A204.1 (cell line): ENCODE measurements at regions not wholly inside any gene's neighbourhood (a gene's known extent, or its start where the extent isn't known, plus 50 kb on each side); places are given as distances from the start of the nearest gene placed in this dataset.
"Not testable (repeated sequence)": the region's sequence is repeated elsewhere in the genome, so short reads cannot be mapped to it uniquely, and the experiment has no call there.

Experiments used
- FAIRE-seq: peaks from 2 replicates; lab custom pipeline; 2012; peaks lifted over from hg19 to GRCh38; lab: Jason Lieb, UNC

DNA sequence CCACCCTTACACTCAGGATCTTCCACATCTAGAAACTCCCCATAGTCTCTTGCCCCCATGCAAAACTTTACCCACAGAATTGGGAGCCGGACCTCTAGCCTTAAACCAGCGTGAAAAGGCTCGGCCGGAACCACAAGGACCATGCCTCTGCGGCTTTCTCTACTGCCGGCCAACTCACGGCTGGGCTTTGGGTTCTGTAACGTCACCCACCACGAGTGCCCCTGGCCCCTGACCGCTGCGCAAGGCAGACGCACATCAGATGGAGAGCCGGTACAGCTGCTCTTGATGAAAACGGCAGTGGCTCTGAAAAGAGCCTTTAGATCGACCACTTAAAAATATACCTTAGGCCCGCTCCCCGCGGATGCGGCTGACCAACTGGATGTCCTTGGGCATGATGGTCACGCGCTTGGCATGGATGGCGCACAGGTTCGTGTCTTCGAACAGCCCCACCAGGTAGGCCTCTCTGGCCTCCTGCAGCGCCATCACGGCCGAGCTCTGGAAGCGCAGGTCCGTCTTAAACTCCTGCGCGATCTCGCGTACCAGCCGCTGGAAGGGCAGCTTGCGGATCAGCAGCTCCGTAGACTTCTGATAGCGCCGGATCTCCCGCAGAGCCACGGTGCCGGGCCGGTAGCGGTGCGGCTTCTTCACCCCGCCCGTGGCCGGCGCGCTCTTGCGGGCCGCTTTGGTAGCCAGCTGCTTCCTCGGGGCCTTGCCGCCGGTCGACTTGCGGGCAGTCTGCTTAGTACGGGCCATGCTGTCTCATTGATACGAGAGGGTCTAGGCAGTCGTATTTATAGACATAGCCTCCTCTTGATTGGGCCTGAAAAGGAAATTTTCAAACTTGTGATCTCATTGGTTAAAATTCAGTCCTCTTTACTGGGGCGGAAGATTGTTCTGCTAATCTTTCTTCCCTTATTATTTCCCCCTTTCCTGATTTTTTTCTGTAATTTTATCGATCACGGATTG is 66.3 kb downstream of the FAM72C start:
- FAIRE-seq = not testable (repeated sequence)

DNA sequence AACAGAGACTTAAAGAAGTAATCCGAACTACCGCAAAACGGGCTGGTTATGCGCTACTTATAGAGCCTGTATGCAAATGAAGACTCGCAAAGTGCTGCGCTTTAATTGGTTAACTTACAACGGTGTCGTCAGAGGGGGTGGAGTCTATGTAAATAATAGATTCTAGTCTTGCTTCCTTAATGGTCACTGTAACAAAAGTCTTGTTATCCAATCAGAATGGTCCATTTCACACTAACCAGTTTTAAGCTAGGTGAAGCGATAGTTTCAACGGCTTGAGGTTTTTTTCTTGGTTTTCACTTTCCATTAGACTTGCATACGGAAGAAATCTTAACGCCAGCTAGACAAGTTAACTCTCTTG is 67.2 kb downstream of the FAM72C start:
- not testable (repeated sequence) for FAIRE-seq

DNA sequence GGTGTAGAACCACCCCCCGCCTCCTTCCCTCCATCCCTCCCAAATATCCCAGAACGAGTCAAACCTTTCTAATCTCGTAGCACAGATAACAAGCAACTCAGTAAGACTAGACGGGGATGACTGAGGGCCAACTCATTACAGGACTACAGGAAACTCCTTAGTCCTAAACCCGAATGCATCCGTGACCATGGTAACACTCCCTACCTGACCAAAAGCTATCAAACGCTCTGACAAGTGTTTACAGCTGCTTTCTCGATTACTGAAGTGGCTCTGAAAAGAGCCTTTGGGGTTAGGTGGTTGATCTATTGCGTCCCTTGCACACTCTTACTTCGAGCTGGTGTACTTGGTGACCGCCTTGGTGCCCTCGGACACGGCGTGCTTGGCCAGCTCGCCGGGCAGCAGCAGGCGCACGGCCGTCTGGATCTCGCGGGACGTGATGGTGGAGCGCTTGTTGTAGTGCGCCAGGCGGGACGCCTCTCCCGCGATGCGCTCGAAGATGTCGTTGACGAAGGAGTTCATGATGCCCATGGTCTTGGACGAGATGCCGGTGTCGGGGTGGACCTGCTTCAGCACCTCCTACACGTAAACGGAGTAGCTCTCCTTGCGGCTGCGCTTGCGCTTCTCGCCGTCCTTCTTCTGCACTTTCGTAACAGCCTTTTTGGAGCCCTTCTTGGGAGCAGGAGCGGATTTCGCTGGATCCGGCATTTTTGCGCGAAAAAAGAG is 67.7 kb downstream of the FAM72C start:
- not testable (repeated sequence) for FAIRE-seq

DNA sequence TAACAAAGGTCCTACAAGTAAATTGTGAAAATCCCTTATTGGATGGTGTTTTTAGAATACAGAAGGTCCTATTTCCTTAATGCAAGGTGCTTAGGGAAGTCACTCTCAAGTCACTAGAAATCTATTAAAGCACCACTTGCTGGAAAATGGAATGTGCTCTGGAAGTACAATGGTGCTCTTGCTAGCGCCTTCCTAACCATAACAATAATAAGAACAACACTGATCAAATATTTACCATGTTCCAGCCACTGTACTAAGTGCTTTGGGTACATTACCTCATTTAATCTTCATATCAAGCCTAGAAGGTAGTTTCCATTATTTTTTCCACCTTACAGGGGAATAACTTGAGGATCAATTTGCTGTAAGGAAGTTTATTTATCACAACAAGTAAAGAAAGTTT is 75.4 kb downstream of the FAM72C start:
- FAIRE-seq = not testable (repeated sequence)

DNA sequence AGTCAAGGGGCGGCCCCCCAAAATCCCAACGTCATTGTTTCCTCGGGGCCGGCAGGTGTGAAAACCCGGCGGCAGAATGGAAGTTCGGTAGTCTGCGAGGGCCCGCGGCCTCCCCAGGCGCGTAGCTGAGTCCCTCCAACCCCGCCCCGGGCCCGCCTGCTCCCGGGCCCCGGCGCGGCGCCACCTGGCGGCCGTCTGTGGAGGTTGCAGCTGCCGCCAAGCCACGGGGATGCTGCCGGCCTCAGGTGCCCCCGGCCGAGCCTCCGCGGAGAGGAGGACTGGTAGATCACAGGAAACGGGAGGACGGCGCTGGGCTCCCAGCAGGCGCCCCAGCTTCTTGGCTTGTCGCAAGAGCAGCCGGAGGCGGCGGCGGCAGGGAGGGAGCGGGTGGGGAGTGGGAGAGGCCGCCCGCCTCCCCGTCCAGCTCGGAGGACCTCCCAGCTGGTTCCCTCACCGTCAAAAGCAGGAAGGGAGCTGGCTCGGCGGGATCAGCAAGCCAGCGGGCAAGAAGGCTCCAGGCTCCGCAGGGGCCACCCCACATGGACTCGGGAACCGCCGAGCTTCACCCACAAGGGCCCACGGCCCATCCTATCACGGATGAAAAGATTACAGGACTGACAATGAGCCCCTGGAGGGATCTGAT is 86.7 kb downstream of the FAM72C start:
- not testable (repeated sequence) for FAIRE-seq

DNA sequence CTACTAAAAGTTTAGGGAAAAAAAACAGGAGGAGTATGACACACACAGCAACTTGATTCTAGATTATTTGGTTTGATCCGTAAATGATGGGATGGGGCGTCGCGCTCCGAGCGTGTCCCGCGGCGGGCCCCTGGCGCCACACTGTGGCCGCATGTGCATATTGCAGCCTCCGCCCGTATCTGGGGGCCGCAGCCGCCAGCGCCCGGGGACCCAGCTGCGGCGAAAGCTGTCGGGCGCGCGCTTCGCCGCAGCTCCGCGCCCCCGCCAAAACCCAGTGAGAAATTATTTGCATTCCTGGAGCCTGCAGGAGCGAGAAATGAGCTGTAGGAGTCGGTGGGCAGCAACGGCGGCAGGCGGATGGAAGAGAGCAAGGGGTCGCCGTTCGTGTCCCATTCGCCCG is 87.3 kb downstream of the FAM72C start:
- FAIRE-seq = not testable (repeated sequence)

DNA sequence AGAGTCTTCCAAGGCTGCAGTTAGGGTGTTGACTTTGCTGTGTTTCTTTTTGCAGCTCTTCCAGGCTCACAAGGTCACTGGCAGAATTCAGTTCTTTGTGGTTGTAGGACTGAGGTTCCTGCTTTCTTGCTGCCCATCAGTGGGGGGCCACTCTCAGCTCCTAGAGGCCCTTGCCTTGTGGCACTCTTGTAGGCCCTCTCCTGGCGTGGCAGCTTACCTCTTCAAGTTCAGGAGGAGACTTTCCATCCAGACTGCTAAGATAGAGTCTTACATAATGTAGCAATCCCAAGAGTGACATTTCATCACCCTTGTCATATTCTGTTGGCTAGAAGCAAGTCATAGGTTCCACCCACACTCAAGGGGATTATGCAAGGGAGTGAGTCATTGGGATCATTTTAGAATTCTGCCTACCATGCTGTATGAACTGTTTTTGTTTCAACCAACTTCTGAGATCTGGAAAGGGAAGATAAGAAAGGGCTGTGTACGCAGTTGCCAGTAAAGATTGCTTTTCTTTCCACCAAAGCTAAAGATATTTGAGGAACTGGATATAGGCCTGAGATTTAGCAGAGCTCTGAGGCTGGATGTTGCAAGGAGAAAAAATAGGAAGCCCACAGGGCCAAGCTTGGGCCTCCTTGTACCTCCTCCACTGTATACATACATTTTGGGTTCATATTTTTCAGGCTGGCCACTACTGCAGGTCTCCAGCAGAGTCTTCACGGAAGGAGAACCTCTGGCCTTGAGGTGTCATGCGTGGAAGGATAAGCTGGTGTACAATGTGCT is 91.8 kb downstream of the FAM72C start:
- not testable (repeated sequence) for FAIRE-seq

DNA sequence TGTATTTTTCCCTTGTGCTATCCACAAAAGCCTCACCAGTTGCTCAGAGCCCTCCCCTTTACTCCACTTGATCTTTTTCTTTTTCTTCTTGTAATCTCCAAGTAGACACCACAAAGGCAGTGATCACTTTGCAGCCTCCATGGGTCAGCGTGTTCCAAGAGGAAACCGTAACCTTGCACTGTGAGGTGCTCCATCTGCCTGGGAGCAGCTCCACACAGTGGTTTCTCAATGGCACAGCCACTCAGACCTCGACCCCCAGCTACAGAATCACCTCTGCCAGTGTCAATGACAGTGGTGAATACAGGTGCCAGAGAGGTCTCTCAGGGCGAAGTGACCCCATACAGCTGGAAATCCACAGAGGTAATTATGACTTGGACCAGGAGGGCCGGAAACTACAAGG is 95.8 kb downstream of the FAM72C start:
- not testable (repeated sequence) for FAIRE-seq

DNA sequence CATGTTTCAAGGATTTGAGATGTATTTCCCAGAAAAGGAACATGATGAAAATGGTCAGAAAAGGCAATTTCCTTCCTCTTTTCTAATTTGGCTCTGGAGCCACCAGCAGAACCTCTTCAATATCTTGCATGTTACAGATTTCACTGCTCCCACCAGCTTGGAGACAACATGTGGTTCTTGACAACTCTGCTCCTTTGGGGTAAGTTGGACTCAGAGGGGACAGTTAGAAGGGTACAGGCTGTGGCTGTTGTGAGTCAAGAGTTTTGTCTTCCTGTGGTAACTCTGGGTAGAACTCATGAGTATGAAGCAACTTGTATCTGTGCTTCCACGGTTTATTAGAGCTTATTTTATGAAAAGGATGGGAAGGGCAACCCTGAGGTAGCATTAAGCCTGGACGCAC is 97.2 kb downstream of the FAM72C start:
- FAIRE-seq = not testable (repeated sequence)

DNA sequence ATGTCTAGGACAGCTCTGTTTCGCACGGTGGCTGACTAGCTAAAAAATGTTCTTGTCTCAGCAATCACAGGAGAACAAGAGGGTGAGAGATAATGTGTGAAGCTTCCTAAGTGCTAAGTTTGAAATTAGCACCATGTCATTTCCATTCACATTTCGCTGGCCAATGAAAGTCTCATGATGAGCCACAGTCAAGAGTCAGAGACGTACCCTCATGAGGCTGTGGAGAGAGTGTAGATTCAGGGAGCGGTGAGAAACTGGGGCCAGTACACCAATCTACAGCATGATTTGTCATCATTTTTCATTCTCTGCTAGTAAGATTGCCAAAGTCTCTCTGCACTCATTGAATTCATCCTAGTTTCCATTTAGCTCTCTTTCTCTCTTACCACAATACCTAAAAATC is 98.1 kb downstream of the FAM72C start:
- not testable (repeated sequence) for FAIRE-seq

DNA sequence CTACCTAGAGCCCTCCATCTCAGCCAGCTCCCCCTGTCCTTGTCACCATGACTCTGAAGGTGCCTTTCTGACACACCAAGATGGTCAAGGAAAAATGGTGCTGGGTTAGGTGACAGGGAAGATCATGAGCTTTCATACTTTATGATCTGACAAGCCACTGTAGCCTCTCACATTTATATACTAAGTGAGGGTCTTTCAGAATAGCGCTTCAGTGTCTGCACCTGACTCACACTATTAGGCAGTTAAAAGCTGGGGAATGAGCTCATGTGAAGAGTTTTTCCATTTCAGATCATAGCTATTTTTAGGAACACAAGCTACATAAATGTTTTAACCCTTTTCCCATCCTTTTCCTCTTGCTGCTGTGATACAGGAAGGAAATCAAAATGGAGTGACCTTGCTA is 101.4 kb downstream of the FAM72C start:
- FAIRE-seq = not testable (repeated sequence)

DNA sequence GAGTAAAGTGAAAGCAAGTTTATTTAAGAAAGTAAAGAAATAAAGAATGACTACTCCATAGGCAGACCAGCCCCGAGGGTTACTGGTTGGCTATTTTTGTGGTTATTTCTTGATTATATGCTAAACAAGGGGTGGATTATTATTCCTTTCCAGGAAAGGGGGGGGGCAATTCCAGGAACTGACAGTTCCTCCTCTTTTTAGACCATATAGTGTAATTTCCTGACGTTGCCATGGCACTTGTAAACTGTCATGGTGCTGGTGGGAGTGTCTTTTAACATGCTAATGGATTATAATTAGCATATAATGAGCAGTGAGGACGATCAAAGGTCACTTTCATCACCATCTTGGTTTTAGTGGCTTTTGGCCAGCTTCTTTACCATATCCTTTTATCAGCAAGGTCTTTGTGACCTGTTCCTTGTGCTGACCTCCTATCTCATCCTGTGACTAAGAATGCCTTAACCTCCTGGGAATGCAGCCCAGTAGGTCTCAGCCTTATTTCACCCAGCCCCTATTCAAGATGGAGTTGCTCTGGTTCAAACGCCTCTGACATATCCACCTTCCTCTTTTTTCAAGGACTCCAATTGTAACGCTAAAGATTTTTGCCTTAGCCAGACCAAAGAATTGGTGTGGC is 104.1 kb downstream of the FAM72C start:
- FAIRE-seq = not testable (repeated sequence)

DNA sequence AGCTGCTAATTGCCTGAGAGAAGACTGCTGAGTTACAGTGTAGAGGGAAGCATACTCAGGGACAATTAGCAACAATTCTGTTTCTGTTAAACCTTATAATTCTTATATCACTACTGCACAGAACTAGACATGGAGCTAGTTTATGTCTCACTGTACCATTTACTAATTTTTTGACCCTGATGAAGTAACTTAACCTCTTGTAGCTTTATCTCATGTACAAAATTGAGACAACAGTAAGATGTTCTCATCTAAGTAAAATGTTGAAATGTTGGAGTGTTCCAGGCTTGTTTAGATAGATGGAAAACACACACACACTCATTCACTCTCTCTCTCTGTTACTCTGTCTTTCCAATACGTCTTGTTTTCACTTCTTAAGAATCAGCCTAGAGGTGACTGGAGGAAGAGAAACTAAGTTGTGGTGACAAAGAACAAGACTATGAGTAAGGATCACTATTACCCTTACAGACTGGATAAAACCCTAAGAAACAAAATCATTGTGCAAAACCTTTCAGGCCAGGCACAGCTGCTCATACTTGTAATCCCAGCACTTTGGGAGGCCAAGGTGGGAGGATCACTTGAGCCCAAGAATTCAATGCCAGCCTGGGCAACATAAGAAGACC is 107.8 kb downstream of the FAM72C start:
- not testable (repeated sequence) for FAIRE-seq

DNA sequence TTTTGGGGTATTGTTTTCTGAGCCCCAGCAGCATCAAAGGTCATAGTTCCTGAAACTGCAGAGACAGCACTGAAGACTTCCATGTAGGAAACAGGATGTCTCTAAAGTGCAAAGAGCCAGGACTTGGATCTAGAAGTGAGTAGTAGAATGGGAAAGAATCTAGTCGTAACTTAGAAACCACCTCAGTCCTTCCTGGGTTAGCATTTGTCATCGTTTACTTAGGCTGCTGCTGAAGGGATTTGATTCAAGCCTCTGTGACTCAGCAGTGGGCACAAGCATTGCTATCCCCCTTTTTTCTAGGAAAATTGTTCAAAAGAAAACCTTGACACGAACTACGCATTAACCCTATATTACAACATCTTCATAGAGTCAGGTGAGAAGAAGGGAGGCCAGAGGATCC is 109.1 kb downstream of the FAM72C start:
- FAIRE-seq = not testable (repeated sequence)

DNA sequence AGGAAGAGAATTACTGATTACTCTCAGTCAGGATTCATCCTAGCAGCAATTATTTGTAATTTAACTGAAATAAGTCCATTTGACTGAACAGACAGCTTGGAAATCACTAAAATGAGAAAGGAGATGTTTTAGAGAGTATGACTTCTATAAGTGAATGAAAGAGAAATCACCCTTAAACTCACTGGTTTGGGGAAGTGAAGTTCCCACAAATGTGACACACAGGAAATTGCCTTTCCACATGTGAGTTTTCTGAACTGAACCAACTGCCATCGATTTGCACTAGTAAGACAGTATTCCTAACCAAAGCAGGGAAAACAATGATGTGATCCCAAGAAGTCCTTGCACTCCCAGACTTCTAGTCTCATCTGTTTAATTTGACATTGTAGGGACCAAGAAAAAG is 110.5 kb downstream of the FAM72C start:
- FAIRE-seq = not testable (repeated sequence)

DNA sequence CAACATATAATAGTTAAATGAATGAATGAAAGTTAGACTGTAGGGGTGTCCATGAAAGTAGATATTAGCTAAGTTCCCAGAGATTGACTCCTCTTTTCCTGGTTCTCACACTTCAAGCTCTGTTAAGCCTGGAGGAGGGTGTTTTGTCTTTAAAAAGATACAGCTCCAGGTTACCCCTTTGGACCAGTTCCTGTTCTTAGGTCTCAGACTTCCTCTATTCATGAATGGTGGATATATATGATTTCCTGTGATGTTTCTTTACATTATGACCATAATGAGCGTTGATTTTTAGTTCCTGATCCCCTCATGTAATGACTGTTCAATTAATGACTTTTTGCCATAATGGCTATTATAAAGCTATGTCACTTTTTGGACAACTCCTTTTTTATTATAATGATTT is 115.9 kb downstream of the FAM72C start:
- not testable (repeated sequence) for FAIRE-seq

DNA sequence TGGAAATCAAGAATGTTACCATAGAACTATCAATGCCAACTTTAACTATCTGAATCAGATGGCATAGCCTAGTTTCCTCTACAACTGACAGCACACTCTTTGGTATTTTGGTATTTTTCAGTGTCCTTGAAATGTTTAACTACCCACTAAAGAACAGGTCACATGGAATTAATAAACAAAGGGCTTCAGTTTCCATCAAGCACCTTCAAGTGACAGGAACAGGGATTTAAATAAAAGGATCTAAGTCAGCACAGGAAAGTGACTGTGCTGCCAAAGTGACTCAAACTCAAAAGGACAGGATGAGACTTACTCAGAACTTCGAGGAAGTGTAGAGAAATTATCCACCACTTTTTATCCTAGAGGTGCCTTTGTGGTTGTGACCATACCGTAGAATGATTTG is 117.7 kb downstream of the FAM72C start:
- not testable (repeated sequence) for FAIRE-seq

DNA sequence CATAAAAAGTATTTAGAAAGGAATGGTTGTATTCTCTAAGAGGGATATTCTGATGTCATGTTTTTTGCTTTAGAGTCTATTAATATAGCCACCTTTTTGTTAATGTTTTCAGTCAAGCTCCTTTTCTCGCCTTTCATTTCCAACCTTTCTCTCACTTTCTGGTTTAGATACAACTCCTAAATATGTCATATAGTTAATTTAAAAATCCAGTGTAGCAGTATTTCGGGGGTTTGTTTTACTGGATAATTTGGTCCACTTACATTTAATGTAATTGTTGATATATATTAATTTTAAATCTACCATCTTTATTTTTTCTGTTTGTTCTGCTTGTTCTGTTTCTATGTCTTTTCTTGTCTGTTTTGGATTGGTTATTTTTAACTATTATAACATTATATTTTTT is 121.1 kb downstream of the FAM72C start:
- FAIRE-seq = peak; percentile 71

DNA sequence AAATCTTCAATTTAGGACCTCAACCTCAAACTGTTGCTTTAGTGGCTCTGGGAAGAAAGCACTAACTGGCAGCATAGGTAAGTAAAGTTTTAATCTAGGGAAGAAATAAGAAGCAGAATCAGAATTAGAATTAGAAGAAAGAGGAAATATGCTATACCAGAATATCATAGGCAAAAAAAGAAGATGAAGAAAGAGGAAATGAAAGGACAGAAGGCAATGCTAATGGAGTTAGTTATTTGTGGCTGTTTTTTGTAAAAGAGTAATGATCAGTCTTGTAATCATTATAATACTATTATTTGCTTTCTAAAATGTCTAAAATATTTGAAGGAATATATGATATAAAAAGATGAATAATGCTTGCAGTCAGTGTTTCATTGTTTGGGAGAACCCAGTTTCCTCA is 122.9 kb downstream of the FAM72C start:
- FAIRE-seq = not testable (repeated sequence)

DNA sequence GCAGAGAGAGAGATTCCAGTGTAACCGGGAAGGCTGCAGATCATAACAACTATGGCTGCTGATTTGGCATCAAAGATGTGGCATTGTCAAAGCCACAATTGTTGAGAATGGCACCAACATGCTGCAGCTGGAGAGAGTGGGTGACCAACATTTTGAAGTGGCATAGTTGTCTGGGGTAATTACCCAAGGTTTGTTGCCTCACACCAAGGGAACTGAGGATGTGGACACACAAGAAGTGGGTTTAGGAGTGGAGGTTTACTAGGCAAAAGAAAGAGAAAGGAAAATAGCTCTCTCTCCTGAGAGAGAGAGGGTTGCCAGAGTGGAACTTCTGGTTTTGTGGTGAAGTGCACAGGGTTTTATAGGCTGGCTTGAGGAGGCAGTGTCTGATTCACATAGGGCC is 126.6 kb downstream of the FAM72C start:
- not testable (repeated sequence) for FAIRE-seq

DNA sequence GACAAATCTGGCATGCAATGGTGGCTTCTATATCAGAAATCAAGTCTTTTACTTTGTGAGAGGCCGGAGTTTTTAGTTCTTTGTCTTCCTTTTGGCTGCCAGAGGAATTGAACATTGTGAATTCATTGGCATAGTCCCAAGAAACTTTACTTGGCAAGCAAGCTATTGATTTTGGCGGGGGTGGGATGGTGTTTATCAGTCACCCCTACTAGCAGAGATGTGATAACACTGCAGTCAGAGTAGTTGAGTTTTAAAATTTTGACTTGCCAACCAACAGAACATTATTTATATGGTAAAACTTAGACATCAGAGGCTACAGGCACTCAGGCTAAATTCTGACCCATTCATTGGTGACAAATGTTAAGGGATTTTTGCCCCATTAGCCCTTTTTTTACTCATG is 129.7 kb downstream of the FAM72C start:
- not testable (repeated sequence) for FAIRE-seq
